Left lung (tissue), 4 donors: ENCODE measurements at regions not wholly inside any gene's neighbourhood (a gene's known extent, or its start where the extent isn't known, plus 50 kb on each side); places are given as distances from the start of the nearest gene placed in this dataset.

ENCODE experiments used
- ATAC-seq: fragments of 200-7000 bp; cut with Tn5 transposase; one replicate; pipeline ENCODE4 v1.9.1; 2020; ENCODE audit warnings: moderate library complexity
- DNase-seq, 4 donors: peaks; one replicate each; pipeline ENCODE4 v3.0.0-alpha.2; 2013 to 2020
- H3K27ac ChIP-seq, 2 donors: fragments of 200-600 bp; sonication (generic) in 1 of 2; one replicate each; pipeline versions ENCODE4 v1.5.0 to v1.8.0; 2020 to 2021
- H3K27me3 ChIP-seq, 2 donors: fragments of 200-600 bp; sonication (generic) in 1 of 2; one replicate each; pipeline versions ENCODE4 v1.5.0 to v1.8.0; 2020 to 2021
- H3K36me3 ChIP-seq, 2 donors: fragments of 200-600 bp; sonication (generic) in 1 of 2; one replicate each; pipeline versions ENCODE4 v1.5.0 to v1.8.0; 2020 to 2021
- H3K4me1 ChIP-seq, 2 donors: fragments of 200-600 bp; one replicate each; pipeline ENCODE4 v1.8.0; 2021
- H3K4me3 ChIP-seq, 2 donors: fragments of 200-600 bp; sonication (generic) in 1 of 2; one replicate each; pipeline versions ENCODE4 v1.5.0 to v1.8.0; 2020 to 2021; ENCODE audit warnings: mild to moderate bottlenecking in 1 of 2
- H3K9me3 ChIP-seq, 2 donors: fragments of 200-600 bp; sonication (generic) in 1 of 2; one replicate each; pipeline versions ENCODE4 v1.5.0 to v1.8.0; 2020 to 2021
- intact Hi-C, 2 donors: fragments of 100-400 bp; cut with DNase I; formaldehyde crosslinking; loops; one replicate each; pipeline versions ENCODE4 v1.11.2 to v1.14.2; 2022
- TF ChIP-seq, protein P1 (sequence below), 2 donors: fragments of 200-600 bp; sonication (generic) in 1 of 2; IDR thresholded peaks; one replicate each; pipeline versions ENCODE4 v1.5.0 to v1.8.0; 2021; ENCODE audit warnings: antibody characterized with exemption in 2 of 2
- donor health status: DM: no; HTN: yes; CAD: no.
- donor health status: DM: no; HTN: no; CAD: no.

DNA sequence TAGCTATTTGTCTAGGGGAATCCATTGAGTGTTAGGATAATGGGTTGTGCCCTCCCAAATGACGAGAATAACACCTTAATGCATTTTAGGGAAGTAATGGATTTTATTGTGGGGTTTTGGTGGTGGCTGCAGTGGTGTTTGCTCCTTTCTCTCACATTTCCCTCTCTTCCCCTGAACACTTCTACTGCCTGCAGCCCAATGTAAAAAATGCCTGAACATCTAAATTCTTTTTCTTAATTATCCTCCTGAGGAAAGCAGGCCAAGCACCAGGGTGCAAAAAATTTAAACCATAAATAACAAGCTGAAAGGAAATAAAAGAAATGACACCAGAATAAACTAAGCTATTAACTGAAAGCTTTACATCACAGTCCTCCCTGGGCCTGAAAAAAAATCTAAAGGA, 57.3 kb upstream of the PCDH8 start:
- TF ChIP-seq, protein P1, sequence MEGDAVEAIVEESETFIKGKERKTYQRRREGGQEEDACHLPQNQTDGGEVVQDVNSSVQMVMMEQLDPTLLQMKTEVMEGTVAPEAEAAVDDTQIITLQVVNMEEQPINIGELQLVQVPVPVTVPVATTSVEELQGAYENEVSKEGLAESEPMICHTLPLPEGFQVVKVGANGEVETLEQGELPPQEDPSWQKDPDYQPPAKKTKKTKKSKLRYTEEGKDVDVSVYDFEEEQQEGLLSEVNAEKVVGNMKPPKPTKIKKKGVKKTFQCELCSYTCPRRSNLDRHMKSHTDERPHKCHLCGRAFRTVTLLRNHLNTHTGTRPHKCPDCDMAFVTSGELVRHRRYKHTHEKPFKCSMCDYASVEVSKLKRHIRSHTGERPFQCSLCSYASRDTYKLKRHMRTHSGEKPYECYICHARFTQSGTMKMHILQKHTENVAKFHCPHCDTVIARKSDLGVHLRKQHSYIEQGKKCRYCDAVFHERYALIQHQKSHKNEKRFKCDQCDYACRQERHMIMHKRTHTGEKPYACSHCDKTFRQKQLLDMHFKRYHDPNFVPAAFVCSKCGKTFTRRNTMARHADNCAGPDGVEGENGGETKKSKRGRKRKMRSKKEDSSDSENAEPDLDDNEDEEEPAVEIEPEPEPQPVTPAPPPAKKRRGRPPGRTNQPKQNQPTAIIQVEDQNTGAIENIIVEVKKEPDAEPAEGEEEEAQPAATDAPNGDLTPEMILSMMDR (IDR thresholded peaks at IDR 0.05), result no peak
- H3K36me3 ChIP-seq, result no peaks in the 10 kb centered on the region
- no peak overlapping the region for H3K27ac ChIP-seq
- intact Hi-C loops, result no loop called here
- peaks cover 9 to 50% of the 10 kb centered on the region in 2 donors for H3K27me3 ChIP-seq
- H3K9me3 ChIP-seq, result no peaks in the 10 kb centered on the region
- no peak overlapping the region for H3K4me3 ChIP-seq
- no peaks in the 10 kb centered on the region for H3K4me1 ChIP-seq
- ATAC-seq (no peak), DNase-seq (no peak)

DNA sequence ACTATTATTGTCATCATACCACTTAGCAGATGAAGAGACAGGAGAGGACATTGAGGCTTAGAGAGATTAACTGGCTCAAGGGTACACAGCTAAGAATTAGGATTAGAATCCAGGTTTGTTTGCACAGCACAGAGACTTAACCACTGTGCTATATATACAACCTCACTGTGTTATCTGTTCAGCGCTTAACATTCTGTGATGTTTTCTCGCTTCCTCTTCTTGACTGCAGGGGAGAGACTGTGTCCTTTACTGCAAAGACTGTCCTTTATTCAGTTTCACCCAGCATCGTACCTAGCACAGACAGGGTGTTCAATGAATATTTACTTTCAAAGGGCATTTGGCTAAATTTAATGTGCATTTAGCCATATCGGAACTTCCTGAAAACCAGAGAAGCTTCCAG, 54.9 kb upstream of the PCDH8 start:
- no peak for ATAC-seq

DNA sequence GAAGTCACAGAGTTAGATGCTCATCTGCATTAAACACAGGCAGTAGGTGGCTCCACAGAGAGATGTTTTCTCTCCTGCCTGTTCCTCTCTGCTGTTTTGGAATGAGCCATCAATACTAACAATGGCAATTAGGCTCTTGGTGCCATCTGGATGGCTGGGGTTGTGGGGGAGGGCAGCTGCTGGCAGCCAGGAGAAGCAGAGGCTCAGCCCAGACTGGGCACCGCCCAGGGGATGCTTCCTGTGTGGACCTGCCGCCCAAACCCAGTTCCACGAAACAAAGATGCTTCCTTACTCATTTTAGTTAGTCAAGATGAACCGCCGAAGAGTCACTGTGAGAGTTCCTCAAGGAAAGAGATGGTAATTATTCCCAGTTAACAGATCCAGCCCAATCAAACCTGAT, 50.8 kb upstream of the PCDH8 start:
- Histone ChIP-seq H3K4me3 (no peak overlapping the region), H3K4me1 (no peaks in the 10 kb centered on the region), H3K9me3 (no peaks in the 10 kb centered on the region), H3K27me3 (peaks cover 0 to 8% of the 10 kb centered on the region in 2 donors), H3K36me3 (no peaks in the 10 kb centered on the region), H3K27ac (no peak overlapping the region)
- DNase-seq, result no peak
- TF ChIP-seq, protein P1 (IDR thresholded peaks at IDR 0.05), result no peak
- intact Hi-C loops, result no loop called here
- ATAC-seq, result no peak

More for the DNA sequence above, 54.9 kb upstream of the PCDH8 start:
- H3K27me3 ChIP-seq, result peaks cover 9 to 44% of the 10 kb centered on the region in 2 donors
- no peak overlapping the region for H3K4me3 ChIP-seq
- DNase-seq, result no peak
- no peaks in the 10 kb centered on the region for H3K4me1 ChIP-seq
- no peaks in the 10 kb centered on the region for H3K9me3 ChIP-seq
- TF ChIP-seq, protein P1 (IDR thresholded peaks at IDR 0.05), result no peak
- H3K27ac ChIP-seq, result no peak overlapping the region
- H3K36me3 ChIP-seq, result no peaks in the 10 kb centered on the region
- intact Hi-C loops, result no loop called here
